PC-9 (cell line): ENCODE measurements at regions not wholly inside any gene's neighbourhood (a gene's known extent, or its start where the extent isn't known, plus 50 kb on each side); places are given as distances from the start of the nearest gene placed in this dataset.

Experiments used
- CTCF ChIP-seq: fragments of 200-600 bp; sonication (generic); conservative IDR thresholded peaks from 2 replicates; pipeline ENCODE4 v1.6.1; 2017; ENCODE audit warnings: mixed run types, antibody characterized with exemption, mild to moderate bottlenecking, moderate library complexity
- EZH2 ChIP-seq: fragments of 200-600 bp; sonication (generic); IDR thresholded peaks from 2 replicates; pipeline ENCODE4 v1.8.0; 2017; ENCODE audit warnings: antibody characterized with exemption, low read depth

- TF ChIP-seq EZH2: no peak
- no peak for TF ChIP-seq CTCF
Observed at GRCh38 chr6:168376811-168377483, 57.4 kb upstream of the DACT2 start.
